ENCODE measurements at regions not wholly inside any gene's neighbourhood (a gene's known extent, or its start where the extent isn't known, plus 50 kb on each side); places are given as distances from the start of the nearest gene placed in this dataset.

DNA sequence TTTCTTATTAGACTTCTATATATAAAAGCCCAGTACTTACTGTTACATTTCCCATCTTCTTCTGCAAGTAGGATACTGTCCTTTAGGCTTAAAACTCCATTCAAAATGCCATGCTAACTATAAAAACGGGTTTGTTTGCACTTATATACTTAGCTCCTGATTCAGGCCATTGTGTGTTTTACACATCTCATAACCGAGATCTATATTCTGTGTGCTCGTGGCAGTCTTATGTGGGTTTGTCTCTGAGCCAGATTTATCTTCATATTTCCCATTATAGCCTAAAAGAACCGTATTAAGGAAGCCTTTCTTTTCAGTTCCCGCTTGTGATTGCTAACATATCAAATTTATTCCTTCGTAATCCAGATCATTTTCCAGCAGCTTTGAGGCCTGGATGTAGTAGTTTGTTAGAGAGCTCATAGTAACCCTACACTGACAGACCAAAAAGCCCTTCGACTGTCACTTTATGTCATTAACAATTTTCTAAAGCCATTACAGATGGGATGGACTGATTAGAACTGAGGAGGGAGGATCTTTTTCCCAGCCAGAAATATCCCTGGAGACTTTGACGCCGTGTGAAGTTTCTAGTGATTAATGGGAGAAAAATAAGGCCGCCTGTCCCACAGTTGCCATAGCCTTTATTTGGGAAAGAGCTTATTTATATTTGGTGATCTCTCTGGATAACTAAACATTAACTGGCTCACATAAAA, 508.5 kb downstream of the FOXG1 start:
- TF ChIP-seq SNIP1 (IDR thresholded peaks at IDR 0.05; ENCODE audit: low read depth), result no peak
- TF ChIP-seq, protein P1, sequence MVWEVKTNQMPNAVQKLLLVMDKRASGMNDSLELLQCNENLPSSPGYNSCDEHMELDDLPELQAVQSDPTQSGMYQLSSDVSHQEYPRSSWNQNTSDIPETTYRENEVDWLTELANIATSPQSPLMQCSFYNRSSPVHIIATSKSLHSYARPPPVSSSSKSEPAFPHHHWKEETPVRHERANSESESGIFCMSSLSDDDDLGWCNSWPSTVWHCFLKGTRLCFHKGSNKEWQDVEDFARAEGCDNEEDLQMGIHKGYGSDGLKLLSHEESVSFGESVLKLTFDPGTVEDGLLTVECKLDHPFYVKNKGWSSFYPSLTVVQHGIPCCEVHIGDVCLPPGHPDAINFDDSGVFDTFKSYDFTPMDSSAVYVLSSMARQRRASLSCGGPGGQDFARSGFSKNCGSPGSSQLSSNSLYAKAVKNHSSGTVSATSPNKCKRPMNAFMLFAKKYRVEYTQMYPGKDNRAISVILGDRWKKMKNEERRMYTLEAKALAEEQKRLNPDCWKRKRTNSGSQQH (CRISPR knock-in tag; IDR thresholded peaks at IDR 0.05), result no peak
- no peak for TF ChIP-seq MAFF (IDR thresholded peaks at IDR 0.05; ENCODE audit: low read length)
- no peak for TF ChIP-seq TCF15 (CRISPR knock-in tag; IDR thresholded peaks at IDR 0.05)
- no peak for TF ChIP-seq SRF (CRISPR knock-in tag; IDR thresholded peaks at IDR 0.05)
- no peak for TF ChIP-seq MYC (IDR thresholded peaks at IDR 0.05; ENCODE audit: low read depth, low read length)
- TF ChIP-seq MYC (CRISPR knock-in tag; IDR thresholded peaks at IDR 0.05; ENCODE audit: borderline replicate concordance, low read depth), result no peak
- TF ChIP-seq XRCC4 (IDR thresholded peaks at IDR 0.05; ENCODE audit: extremely low read depth, insufficient read depth, insufficient read length), result no peak
- no peak for TF ChIP-seq STAT5B (CRISPR knock-in tag; IDR thresholded peaks at IDR 0.05)
- TF ChIP-seq ZNF696 (CRISPR knock-in tag; conservative IDR thresholded peaks at IDR 0.05), result no peak
- TF ChIP-seq ZC3H4 (CRISPR knock-in tag; IDR thresholded peaks at IDR 0.05; ENCODE audit: borderline replicate concordance), result no peak
- TF ChIP-seq MEF2A (IDR thresholded peaks at IDR 0.05; ENCODE audit: control insufficient read depth, low read depth, low read length), result no peak
- no peak for TF ChIP-seq EHMT2 (IDR thresholded peaks at IDR 0.05)
- no peak for TF ChIP-seq NFXL1 (CRISPR knock-in tag; IDR thresholded peaks at IDR 0.05)
- TF ChIP-seq E2F5 (CRISPR knock-in tag; IDR thresholded peaks at IDR 0.05), result no peak
- no peak for TF ChIP-seq KAT2B (IDR thresholded peaks at IDR 0.05; ENCODE audit: low read depth, low read length)
- TF ChIP-seq STAT5A (IDR thresholded peaks at IDR 0.05; ENCODE audit: borderline replicate concordance, low read length), result no peak
- TF ChIP-seq ZNF668 (CRISPR knock-in tag; IDR thresholded peaks at IDR 0.05), result no peak
- TF ChIP-seq CBX5 (IDR thresholded peaks at IDR 0.05; ENCODE audit: borderline replicate concordance, low read depth), result no peak
- TF ChIP-seq ETS2 (tag; IDR thresholded peaks at IDR 0.05; ENCODE audit: borderline replicate concordance, poor library complexity, severe bottlenecking), result no peak
- H3K79me2 ChIP-seq (ENCODE audit: control insufficient read depth, insufficient read depth, low read length), result no peaks in the 10 kb centered on the region
- no peak overlapping the region for H3K9ac ChIP-seq (ENCODE audit: insufficient read depth in 1 of 2, low read depth in 2 of 2, low read length in 2 of 2)
- FAIRE-seq, result no peak
- H3K9me1 ChIP-seq (ENCODE audit: control insufficient read depth, insufficient read depth, low read length), result no peaks in the 10 kb centered on the region
- CTCF ChIA-PET (ENCODE audit: low intra/inter-chr PET ratio), result no interaction called here
- ATAC-seq, result no peak
- no peak for DNase-seq (ENCODE audit: extremely low read depth in 1 of 4, low spot score in 3 of 4)
- WGBS (ENCODE audit: insufficient coverage, low coverage, missing lambda C conversion rate), result 1% methylated on average over 10 of the region's 10 CpGs
- H3K9me3 ChIP-seq (replicated peaks; ENCODE audit: control insufficient read depth, insufficient read depth, low read depth, low read length), result no peaks in the 10 kb centered on the region
- H2AFZ ChIP-seq (ENCODE audit: low read depth, low read length), result no peak overlapping the region
- no TSS peak for BruUV-seq (replicated peaks)
- H3K4me3 ChIP-seq, result no peak overlapping the region
- POLR2A ChIA-PET, result no interaction called here
- no peaks in the 10 kb centered on the region for H4K20me1 ChIP-seq (replicated peaks; ENCODE audit: control insufficient read depth, insufficient read depth, low read length)
- H3K4me2 ChIP-seq (ENCODE audit: insufficient read depth, low read length), result no peak overlapping the region
- H3K36me3 ChIP-seq (ENCODE audit: control insufficient read depth, insufficient read depth, low read length), result no peaks in the 10 kb centered on the region
- in situ Hi-C loops (cut with MboI), result no loop called here
- H3K27ac ChIP-seq (ENCODE audit: extremely low read depth, low read depth, low read length), result no peak overlapping the region
- no peaks in the 10 kb centered on the region for H3K27me3 ChIP-seq (ENCODE audit: control insufficient read depth in 2 of 2, insufficient read depth in 2 of 2, low read length in 2 of 2)
- intact Hi-C loops (cut with micrococcal nuclease), result no loop called here
- no peaks in the 10 kb centered on the region for H3K4me1 ChIP-seq (replicated peaks in 1 of 2; ENCODE audit: control insufficient read depth in 2 of 2, insufficient read depth in 2 of 2, low read length in 2 of 2)
